ENCODE measurements at regions not wholly inside any gene's neighbourhood (a gene's known extent, or its start where the extent isn't known, plus 50 kb on each side); places are given as distances from the start of the nearest gene placed in this dataset.

DNA sequence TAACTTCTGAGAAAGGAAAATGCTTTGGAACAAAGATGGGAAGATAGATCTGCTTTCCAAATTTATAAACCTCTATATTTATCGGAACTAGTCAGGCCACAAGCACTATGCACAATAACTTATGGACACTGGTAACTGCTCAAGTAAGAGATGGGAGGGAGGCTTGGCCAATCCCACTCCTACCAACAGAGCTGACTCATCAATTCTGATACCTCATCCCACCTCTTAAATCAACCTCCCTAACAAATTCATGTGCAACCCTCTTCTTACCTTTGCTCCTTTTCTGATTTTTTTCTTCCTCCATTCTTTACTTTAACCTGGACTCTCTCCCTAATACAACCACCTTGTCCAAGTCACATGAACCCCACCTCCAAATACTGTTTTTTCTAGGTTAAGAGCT, 289.9 kb upstream of the FAM241A start:
- no peak overlapping the region for H3K27ac ChIP-seq (ENCODE audit: low read length)
- H3K9ac ChIP-seq (ENCODE audit: low read length) = no peak overlapping the region
- no peaks in the 10 kb centered on the region for H3K4me1 ChIP-seq (ENCODE audit: control insufficient read depth, low read depth, low read length)
- H3K4me3 ChIP-seq (ENCODE audit: low read length) = no peak overlapping the region
- no peaks in the 10 kb centered on the region for H3K36me3 ChIP-seq (ENCODE audit: control insufficient read depth, low read depth, low read length)
- H3K9me3 ChIP-seq (ENCODE audit: control insufficient read depth, low read depth, low read length) = no peaks in the 10 kb centered on the region
- no peaks in the 10 kb centered on the region for H3K27me3 ChIP-seq (ENCODE audit: control insufficient read depth, insufficient read depth, low read length)

GRCh38 chr4:111864066-111864465, 281.2 kb upstream of the FAM241A start:
- no peaks in the 10 kb centered on the region for H3K27me3 ChIP-seq (ENCODE audit: control insufficient read depth, insufficient read depth, low read length)

GRCh38 chr4:111869339-111869738, 275.9 kb upstream of the FAM241A start:
- H3K4me3 ChIP-seq (ENCODE audit: low read length) = no peak overlapping the region
- no peak overlapping the region for H3K27ac ChIP-seq (ENCODE audit: low read length)
- H3K9me3 ChIP-seq (ENCODE audit: control insufficient read depth, low read depth, low read length) = no peaks in the 10 kb centered on the region
- H3K27me3 ChIP-seq (ENCODE audit: control insufficient read depth, insufficient read depth, low read length) = no peaks in the 10 kb centered on the region
- no peak overlapping the region for H3K9ac ChIP-seq (ENCODE audit: low read length)
- H3K36me3 ChIP-seq (ENCODE audit: control insufficient read depth, low read depth, low read length) = no peaks in the 10 kb centered on the region
- no peaks in the 10 kb centered on the region for H3K4me1 ChIP-seq (ENCODE audit: control insufficient read depth, low read depth, low read length)

More at GRCh38 chr4:111864066-111864465, 281.2 kb upstream of the FAM241A start:
- H3K9ac ChIP-seq (ENCODE audit: low read length) = no peak overlapping the region
- H3K27ac ChIP-seq (ENCODE audit: low read length) = no peak overlapping the region
- no peaks in the 10 kb centered on the region for H3K4me1 ChIP-seq (ENCODE audit: control insufficient read depth, low read depth, low read length)
- H3K9me3 ChIP-seq (ENCODE audit: control insufficient read depth, low read depth, low read length) = no peaks in the 10 kb centered on the region
- H3K36me3 ChIP-seq (ENCODE audit: control insufficient read depth, low read depth, low read length) = no peaks in the 10 kb centered on the region
- no peak overlapping the region for H3K4me3 ChIP-seq (ENCODE audit: low read length)

DNA sequence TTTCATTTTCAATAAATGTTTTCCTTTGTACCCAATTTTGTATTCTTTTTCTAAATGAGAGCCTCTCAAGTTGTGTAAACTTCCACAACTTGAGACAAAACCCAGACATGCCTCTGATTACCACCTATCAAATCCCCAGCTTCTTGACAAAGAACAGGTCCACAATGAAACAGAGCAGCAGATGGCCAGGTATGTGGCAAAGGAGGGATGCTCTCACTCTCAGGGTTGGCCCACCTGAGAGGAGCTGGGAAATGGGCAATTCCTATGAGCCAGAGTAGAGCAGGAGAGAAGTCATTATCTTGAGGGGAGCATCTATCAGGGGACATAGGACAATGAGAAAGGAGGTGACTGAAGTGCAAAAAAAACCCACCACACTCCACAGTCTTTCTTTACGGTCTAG, 273.5 kb upstream of the FAM241A start:
- H3K9me3 ChIP-seq (ENCODE audit: control insufficient read depth, low read depth, low read length) = no peaks in the 10 kb centered on the region
- H3K27me3 ChIP-seq (ENCODE audit: control insufficient read depth, insufficient read depth, low read length) = no peaks in the 10 kb centered on the region
- H3K27ac ChIP-seq (ENCODE audit: low read length) = no peak overlapping the region
- no peak overlapping the region for H3K4me3 ChIP-seq (ENCODE audit: low read length)
- no peak overlapping the region for H3K9ac ChIP-seq (ENCODE audit: low read length)
- no peaks in the 10 kb centered on the region for H3K36me3 ChIP-seq (ENCODE audit: control insufficient read depth, low read depth, low read length)
- H3K4me1 ChIP-seq (ENCODE audit: control insufficient read depth, low read depth, low read length) = no peaks in the 10 kb centered on the region

DNA sequence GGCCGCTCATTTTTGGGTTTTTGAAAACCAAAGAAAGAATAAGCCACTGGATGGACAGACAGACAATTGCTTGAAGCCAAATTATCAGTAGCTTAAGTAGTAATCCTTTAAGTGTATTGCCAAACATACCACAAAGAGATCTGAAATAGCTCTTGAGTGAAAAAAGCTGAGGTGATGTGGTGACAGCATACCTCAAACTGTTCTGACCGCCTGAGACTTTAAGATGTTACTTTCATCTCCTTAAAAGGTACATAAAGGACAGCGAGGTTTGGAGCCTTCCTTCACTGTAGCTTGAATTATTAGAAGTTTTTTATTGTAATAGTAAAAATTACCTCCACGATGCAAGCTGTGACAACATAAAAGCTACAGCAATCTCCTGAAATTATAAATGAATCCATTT, 271.5 kb upstream of the FAM241A start:
- Histone ChIP-seq H3K36me3 (ENCODE audit: control insufficient read depth, low read depth, low read length) (no peaks in the 10 kb centered on the region), H3K9me3 (ENCODE audit: control insufficient read depth, low read depth, low read length) (no peaks in the 10 kb centered on the region), H3K27ac (ENCODE audit: low read length) (no peak overlapping the region), H3K4me1 (ENCODE audit: control insufficient read depth, low read depth, low read length) (no peaks in the 10 kb centered on the region), H3K4me3 (ENCODE audit: low read length) (no peak overlapping the region), H3K27me3 (ENCODE audit: control insufficient read depth, insufficient read depth, low read length) (no peaks in the 10 kb centered on the region), H3K9ac (ENCODE audit: low read length) (no peak overlapping the region)

DNA sequence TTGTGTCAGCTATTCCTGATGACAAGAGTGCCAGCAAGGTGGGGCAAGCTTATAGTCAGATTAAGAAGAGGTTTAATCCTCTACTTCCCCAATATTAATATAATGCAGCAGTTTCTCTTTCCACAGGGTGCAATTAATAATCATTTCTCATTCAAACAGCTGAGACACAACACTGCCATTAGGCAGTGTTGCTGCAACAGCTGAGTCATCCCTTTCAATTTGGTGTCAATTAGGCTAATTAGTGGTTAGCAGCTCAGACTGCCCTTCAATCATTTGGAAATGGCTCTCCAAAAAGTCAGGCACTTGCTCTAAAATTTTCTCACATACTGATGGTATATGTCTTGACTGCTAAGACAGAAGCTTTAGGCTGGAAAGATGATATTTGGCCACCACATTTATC, 265.7 kb upstream of the FAM241A start:
- Histone ChIP-seq H3K27me3 (ENCODE audit: control insufficient read depth, insufficient read depth, low read length) (no peaks in the 10 kb centered on the region), H3K4me3 (ENCODE audit: low read length) (no peak overlapping the region), H3K27ac (ENCODE audit: low read length) (no peak overlapping the region), H3K9me3 (ENCODE audit: control insufficient read depth, low read depth, low read length) (no peaks in the 10 kb centered on the region), H3K36me3 (ENCODE audit: control insufficient read depth, low read depth, low read length) (no peaks in the 10 kb centered on the region), H3K9ac (ENCODE audit: low read length) (no peak overlapping the region), H3K4me1 (ENCODE audit: control insufficient read depth, low read depth, low read length) (no peaks in the 10 kb centered on the region)

- H3K4me1 ChIP-seq (ENCODE audit: control insufficient read depth, low read depth, low read length) = no peaks in the 10 kb centered on the region
- no peaks in the 10 kb centered on the region for H3K36me3 ChIP-seq (ENCODE audit: control insufficient read depth, low read depth, low read length)
- H3K9me3 ChIP-seq (ENCODE audit: control insufficient read depth, low read depth, low read length) = no peaks in the 10 kb centered on the region
- no peak overlapping the region for H3K4me3 ChIP-seq (ENCODE audit: low read length)
- H3K9ac ChIP-seq (ENCODE audit: low read length) = no peak overlapping the region
- H3K27ac ChIP-seq (ENCODE audit: low read length) = no peak overlapping the region
- H3K27me3 ChIP-seq (ENCODE audit: control insufficient read depth, insufficient read depth, low read length) = no peaks in the 10 kb centered on the region
Measured at GRCh38 chr4:111880116-111880515, 265.1 kb upstream of the FAM241A start.

GRCh38 chr4:111883557-111883999, 261.7 kb upstream of the FAM241A start:
- Histone ChIP-seq H3K4me3 (ENCODE audit: low read length) (no peak overlapping the region), H3K4me1 (ENCODE audit: control insufficient read depth, low read depth, low read length) (no peaks in the 10 kb centered on the region), H3K9me3 (ENCODE audit: control insufficient read depth, low read depth, low read length) (no peaks in the 10 kb centered on the region), H3K27me3 (ENCODE audit: control insufficient read depth, insufficient read depth, low read length) (no peaks in the 10 kb centered on the region), H3K36me3 (ENCODE audit: control insufficient read depth, low read depth, low read length) (no peaks in the 10 kb centered on the region), H3K9ac (ENCODE audit: low read length) (no peak overlapping the region), H3K27ac (ENCODE audit: low read length) (no peak overlapping the region)

GRCh38 chr4:111890412-111890811, 254.8 kb upstream of the FAM241A start:
- Histone ChIP-seq H3K9me3 (ENCODE audit: control insufficient read depth, low read depth, low read length) (no peaks in the 10 kb centered on the region), H3K27me3 (ENCODE audit: control insufficient read depth, insufficient read depth, low read length) (no peaks in the 10 kb centered on the region), H3K27ac (ENCODE audit: low read length) (no peak overlapping the region)

DNA sequence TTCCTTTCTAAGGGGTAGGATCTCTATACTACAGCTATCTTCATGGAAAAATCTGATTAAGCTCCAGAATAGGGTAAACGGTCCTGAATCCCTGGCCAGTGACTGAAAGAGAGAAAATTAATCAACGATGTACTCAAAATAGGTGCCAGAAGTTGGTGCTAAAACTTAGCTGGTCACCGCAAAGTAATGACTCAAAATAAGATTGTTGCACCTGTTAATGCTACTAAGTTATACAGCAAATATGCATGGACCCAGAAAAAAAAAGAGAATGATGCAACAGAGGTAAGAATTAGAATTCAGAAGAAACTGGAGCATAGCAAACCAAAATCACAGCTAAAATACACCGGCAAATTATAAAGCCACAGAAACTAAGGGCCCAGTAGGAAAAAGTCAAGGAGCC, 239.7 kb upstream of the FAM241A start:
- Histone ChIP-seq H3K4me1 (ENCODE audit: control insufficient read depth, low read depth, low read length) (no peaks in the 10 kb centered on the region), H3K4me3 (ENCODE audit: low read length) (no peak overlapping the region), H3K27me3 (ENCODE audit: control insufficient read depth, insufficient read depth, low read length) (no peaks in the 10 kb centered on the region), H3K36me3 (ENCODE audit: control insufficient read depth, low read depth, low read length) (no peaks in the 10 kb centered on the region), H3K27ac (ENCODE audit: low read length) (no peak overlapping the region), H3K9ac (ENCODE audit: low read length) (no peak overlapping the region), H3K9me3 (ENCODE audit: control insufficient read depth, low read depth, low read length) (no peaks in the 10 kb centered on the region)

More at GRCh38 chr4:111890412-111890811, 254.8 kb upstream of the FAM241A start:
- no peak overlapping the region for H3K4me3 ChIP-seq (ENCODE audit: low read length)
- H3K4me1 ChIP-seq (ENCODE audit: control insufficient read depth, low read depth, low read length) = no peaks in the 10 kb centered on the region
- no peak overlapping the region for H3K9ac ChIP-seq (ENCODE audit: low read length)
- H3K36me3 ChIP-seq (ENCODE audit: control insufficient read depth, low read depth, low read length) = no peaks in the 10 kb centered on the region

- H3K9me3 ChIP-seq (ENCODE audit: control insufficient read depth, low read depth, low read length) = no peaks in the 10 kb centered on the region
- no peaks in the 10 kb centered on the region for H3K36me3 ChIP-seq (ENCODE audit: control insufficient read depth, low read depth, low read length)
- no peak overlapping the region for H3K27ac ChIP-seq (ENCODE audit: low read length)
- H3K27me3 ChIP-seq (ENCODE audit: control insufficient read depth, insufficient read depth, low read length) = no peaks in the 10 kb centered on the region
- H3K4me3 ChIP-seq (ENCODE audit: low read length) = no peak overlapping the region
- H3K9ac ChIP-seq (ENCODE audit: low read length) = no peak overlapping the region
- H3K4me1 ChIP-seq (ENCODE audit: control insufficient read depth, low read depth, low read length) = no peaks in the 10 kb centered on the region
Measured at GRCh38 chr4:111919639-111920038, 225.6 kb upstream of the FAM241A start.

DNA sequence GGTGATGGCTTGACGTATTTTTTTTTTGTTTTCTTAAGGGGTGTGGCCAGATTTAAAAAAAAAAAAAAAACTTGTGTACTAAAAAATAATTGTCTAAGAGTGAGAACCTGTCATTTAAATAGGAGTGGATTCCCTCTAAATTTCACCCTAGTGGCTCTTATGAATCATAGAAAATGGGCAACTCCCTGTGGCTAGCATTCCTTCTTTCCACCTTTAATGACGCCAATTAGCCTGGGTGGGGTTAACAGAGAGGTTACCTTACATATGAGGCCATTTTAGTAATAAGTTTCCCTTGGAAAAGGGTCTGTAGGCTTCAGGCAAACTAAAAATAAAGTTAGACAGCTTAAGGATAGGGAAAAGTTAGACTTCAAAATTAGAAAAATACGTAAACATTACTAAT, 223.5 kb upstream of the FAM241A start:
- H3K9ac ChIP-seq (ENCODE audit: low read length) = no peak overlapping the region
- no peaks in the 10 kb centered on the region for H3K36me3 ChIP-seq (ENCODE audit: control insufficient read depth, low read depth, low read length)
- no peaks in the 10 kb centered on the region for H3K9me3 ChIP-seq (ENCODE audit: control insufficient read depth, low read depth, low read length)
- H3K4me3 ChIP-seq (ENCODE audit: low read length) = no peak overlapping the region
- H3K4me1 ChIP-seq (ENCODE audit: control insufficient read depth, low read depth, low read length) = no peaks in the 10 kb centered on the region
- H3K27ac ChIP-seq (ENCODE audit: low read length) = no peak overlapping the region
- no peaks in the 10 kb centered on the region for H3K27me3 ChIP-seq (ENCODE audit: control insufficient read depth, insufficient read depth, low read length)
